PC-9 (cell line): ENCODE measurements at regions not wholly inside any gene's neighbourhood (a gene's known extent, or its start where the extent isn't known, plus 50 kb on each side); places are given as distances from the start of the nearest gene placed in this dataset.
A peak's percentile ranks its signal among the peaks of the same experiment; 100 is the strongest.

Experiments
- BruUV-seq: library from RNA; stranded (reverse); fragments of 400-500 nt; replicated peaks from 2 replicates; lab custom pipeline; 2021; lab: Mats Ljungman, UMichigan
- CTCF ChIA-PET: fragments of 300-600 bp; sonication (Branson Sonifier 250); formaldehyde crosslinking; loops from one replicate; lab custom pipeline; 2022; ENCODE audit warnings: antibody characterized with exemption; lab: Charles Lee
- POLR2A ChIA-PET: fragments of 300-600 bp; sonication (Branson Sonifier 250); formaldehyde crosslinking; loops from one replicate; lab custom pipeline; 2022; ENCODE audit warnings: antibody characterized with exemption; ENCODE audit not compliant: unreplicated experiment; lab: Charles Lee
- DNase-seq, 2 experiments: peaks; one replicate each; pipeline versions ENCODE4 v3.0.0 to v3.0.0-alpha.2; 2015 to 2022; ENCODE audit warnings: mixed read lengths in 1 of 2
- H2AFZ ChIP-seq: fragments of 200-600 bp; sonication (generic); 2 replicates; pipeline ENCODE4 v1.8.1; 2017; ENCODE audit warnings: antibody characterized with exemption
- H3F3A ChIP-seq: fragments of 200-600 bp; sonication (generic); 2 replicates; pipeline ENCODE4 v1.8.1; 2017; ENCODE audit warnings: antibody characterized with exemption, mild to moderate bottlenecking, low read depth; ENCODE audit not compliant: insufficient read depth
- H3K27ac ChIP-seq: fragments of 200-600 bp; sonication (generic); 2 replicates; pipeline ENCODE4 v1.6.1; 2016; ENCODE audit warnings: mixed run types
- H3K27me3 ChIP-seq: fragments of 200-600 bp; sonication (generic); 2 replicates; pipeline ENCODE4 v1.6.1; 2016; ENCODE audit warnings: low read depth, mixed run types; ENCODE audit not compliant: insufficient read depth
- H3K36me3 ChIP-seq: fragments of 200-600 bp; sonication (generic); 2 replicates; pipeline ENCODE4 v1.6.1; 2016; ENCODE audit warnings: low read depth, mixed run types
- H3K4me1 ChIP-seq: fragments of 200-600 bp; sonication (generic); replicated peaks from 2 replicates; pipeline ENCODE4 v1.6.1; 2016; ENCODE audit warnings: mixed run types; ENCODE audit not compliant: insufficient read depth
- H3K4me2 ChIP-seq: fragments of 200-600 bp; sonication (generic); 2 replicates; pipeline ENCODE4 v1.6.1; 2017; ENCODE audit warnings: mixed run types
- H3K4me3 ChIP-seq: fragments of 200-600 bp; sonication (generic); 2 replicates; pipeline ENCODE4 v1.6.1; 2016; ENCODE audit warnings: mixed run types
- H3K79me2 ChIP-seq: fragments of 200-600 bp; sonication (generic); 2 replicates; pipeline ENCODE4 v1.6.1; 2017; ENCODE audit warnings: low read depth, mixed run types
- H3K9me2 ChIP-seq: fragments of 200-600 bp; sonication (generic); 2 replicates; pipeline ENCODE4 v1.8.1; 2017; ENCODE audit warnings: mild to moderate bottlenecking; ENCODE audit not compliant: insufficient read depth
- H3K9me3 ChIP-seq: fragments of 200-600 bp; sonication (generic); 2 replicates; pipeline ENCODE4 v1.8.1; 2016; ENCODE audit warnings: low read depth; ENCODE audit not compliant: insufficient read depth
- H4K20me1 ChIP-seq: fragments of 200-600 bp; sonication (generic); 2 replicates; pipeline ENCODE4 v1.8.1; 2017; ENCODE audit not compliant: insufficient read depth
- EZH2 ChIP-seq: fragments of 200-600 bp; sonication (generic); IDR thresholded peaks from 2 replicates; pipeline ENCODE4 v1.8.0; 2017; ENCODE audit warnings: antibody characterized with exemption, low read depth
- intact Hi-C: fragments of 100-400 bp; cut with micrococcal nuclease; formaldehyde crosslinking; loops from one replicate; pipeline ENCODE4 v1.10.0; 2022; ENCODE audit not compliant: unreplicated experiment
- TF ChIP-seq, protein P1 (sequence below): fragments of 200-600 bp; sonication (generic); conservative IDR thresholded peaks from 2 replicates; pipeline ENCODE4 v1.6.1; 2017; ENCODE audit warnings: mixed run types, antibody characterized with exemption, mild to moderate bottlenecking, moderate library complexity

DNA sequence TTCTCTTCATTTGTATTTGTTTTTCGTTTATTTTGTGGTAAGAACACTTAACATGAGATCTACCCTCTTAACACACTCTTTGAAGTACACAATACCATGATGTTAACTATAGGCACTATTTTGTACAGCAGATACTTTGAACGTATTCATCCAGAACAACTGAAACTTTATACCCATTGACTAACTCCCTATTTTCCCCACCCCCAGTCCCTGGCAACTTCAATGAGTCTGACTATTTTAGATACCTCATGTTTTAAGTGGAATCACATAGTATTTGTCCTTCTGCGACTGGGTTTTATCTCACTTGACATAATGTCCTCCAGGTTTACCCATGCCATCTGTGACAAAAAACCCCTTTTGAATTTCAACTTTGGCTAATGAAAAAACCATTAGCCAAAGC lies 356.3 kb upstream of the CDH20 start:
- Histone ChIP-seq H3K9me2 (no peaks in the 10 kb centered on the region), H2AFZ (no peak overlapping the region), H3K4me2 (no peak overlapping the region), H3K79me2 (no peaks in the 10 kb centered on the region), H3K4me1 (no peaks in the 10 kb centered on the region), H3K27ac (no peak overlapping the region), H4K20me1 (no peaks in the 10 kb centered on the region), H3K9me3 (no peaks in the 10 kb centered on the region), H3F3A (no peaks in the 10 kb centered on the region), H3K4me3 (no peak overlapping the region), H3K27me3 (no peaks in the 10 kb centered on the region), H3K36me3 (no peaks in the 10 kb centered on the region)
- no peak for DNase-seq
- TF ChIP-seq, protein P1, sequence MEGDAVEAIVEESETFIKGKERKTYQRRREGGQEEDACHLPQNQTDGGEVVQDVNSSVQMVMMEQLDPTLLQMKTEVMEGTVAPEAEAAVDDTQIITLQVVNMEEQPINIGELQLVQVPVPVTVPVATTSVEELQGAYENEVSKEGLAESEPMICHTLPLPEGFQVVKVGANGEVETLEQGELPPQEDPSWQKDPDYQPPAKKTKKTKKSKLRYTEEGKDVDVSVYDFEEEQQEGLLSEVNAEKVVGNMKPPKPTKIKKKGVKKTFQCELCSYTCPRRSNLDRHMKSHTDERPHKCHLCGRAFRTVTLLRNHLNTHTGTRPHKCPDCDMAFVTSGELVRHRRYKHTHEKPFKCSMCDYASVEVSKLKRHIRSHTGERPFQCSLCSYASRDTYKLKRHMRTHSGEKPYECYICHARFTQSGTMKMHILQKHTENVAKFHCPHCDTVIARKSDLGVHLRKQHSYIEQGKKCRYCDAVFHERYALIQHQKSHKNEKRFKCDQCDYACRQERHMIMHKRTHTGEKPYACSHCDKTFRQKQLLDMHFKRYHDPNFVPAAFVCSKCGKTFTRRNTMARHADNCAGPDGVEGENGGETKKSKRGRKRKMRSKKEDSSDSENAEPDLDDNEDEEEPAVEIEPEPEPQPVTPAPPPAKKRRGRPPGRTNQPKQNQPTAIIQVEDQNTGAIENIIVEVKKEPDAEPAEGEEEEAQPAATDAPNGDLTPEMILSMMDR = no peak
- TF ChIP-seq EZH2 = no peak
- POLR2A ChIA-PET = no interaction called here
- BruUV-seq = no TSS peak
- CTCF ChIA-PET = no interaction called here
- intact Hi-C loops = no loop called here

DNA sequence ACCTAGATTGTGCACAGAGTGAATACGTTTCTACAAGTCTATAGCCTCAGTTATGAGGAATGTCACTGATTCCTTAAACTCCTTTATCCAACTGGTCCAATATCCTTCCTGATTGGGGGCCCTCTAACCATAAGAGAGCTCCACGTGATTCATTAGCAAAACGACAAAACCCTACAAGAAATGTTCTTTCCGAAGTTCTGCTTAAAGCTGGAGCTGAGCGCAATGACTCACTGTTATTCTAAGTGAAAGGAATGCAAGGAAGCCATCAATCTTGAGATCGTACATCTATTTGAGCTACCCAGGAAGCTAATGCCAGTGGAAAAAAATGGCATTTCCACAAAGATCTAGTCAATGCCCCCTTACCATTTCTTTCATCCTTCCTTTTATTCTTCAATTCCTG lies 354.9 kb upstream of the CDH20 start:
- POLR2A ChIA-PET = interaction anchor here (0.7 kb wide), 1 partner anchor 117 kb away, joined by 4 read pairs; no protein-coding TSS in a partner anchor
- TF ChIP-seq, protein P1 = no peak
- no peak for TF ChIP-seq EZH2
- CTCF ChIA-PET = no interaction called here
- Histone ChIP-seq H3K79me2 (no peaks in the 10 kb centered on the region), H3K27ac (no peak overlapping the region), H3F3A (no peaks in the 10 kb centered on the region), H3K27me3 (no peaks in the 10 kb centered on the region), H3K36me3 (no peaks in the 10 kb centered on the region), H4K20me1 (no peaks in the 10 kb centered on the region), H3K9me2 (no peaks in the 10 kb centered on the region), H3K4me1 (no peaks in the 10 kb centered on the region), H3K9me3 (no peaks in the 10 kb centered on the region), H3K4me3 (no peak overlapping the region), H2AFZ (peak overlapping the region; percentile 68; the same call in 1 of the 2 replicates), H3K4me2 (no peak overlapping the region)
- peak in 1 of 2 experiments; percentile 1 for DNase-seq
- BruUV-seq = no TSS peak
- intact Hi-C loops = no loop called here

DNA sequence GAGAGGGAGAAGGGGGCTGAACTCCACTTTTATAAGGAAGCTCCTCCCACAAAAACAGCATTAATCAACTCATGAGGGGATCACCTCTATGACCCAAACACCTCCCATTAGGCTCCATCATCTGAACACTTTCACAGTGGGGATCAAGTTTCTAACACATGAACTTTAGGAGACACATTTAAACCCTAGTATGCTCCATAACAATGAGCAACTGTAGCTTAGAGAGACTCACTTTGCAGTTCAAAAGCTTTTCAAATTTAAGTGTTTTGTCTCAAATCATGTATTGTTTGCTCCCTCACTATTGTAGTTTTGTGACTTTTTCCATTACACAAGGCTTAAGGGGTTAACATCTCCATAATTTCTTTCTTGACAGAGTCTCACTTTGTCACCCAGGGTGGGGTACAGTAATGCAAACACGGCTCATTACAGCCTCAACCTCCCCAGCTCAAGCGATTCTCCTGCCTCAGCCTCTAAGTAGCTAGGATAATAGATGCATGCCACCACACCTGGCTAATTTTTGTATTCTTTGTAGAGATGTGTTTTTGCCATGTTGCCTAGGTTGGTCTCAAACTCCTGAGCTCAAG lies 352.7 kb upstream of the CDH20 start:
- DNase-seq = no peak
- Histone ChIP-seq H2AFZ (no peak overlapping the region), H4K20me1 (no peaks in the 10 kb centered on the region), H3F3A (no peaks in the 10 kb centered on the region), H3K4me3 (no peak overlapping the region), H3K9me3 (no peaks in the 10 kb centered on the region), H3K27me3 (no peaks in the 10 kb centered on the region), H3K36me3 (no peaks in the 10 kb centered on the region), H3K27ac (no peak overlapping the region), H3K79me2 (no peaks in the 10 kb centered on the region), H3K4me1 (no peaks in the 10 kb centered on the region), H3K4me2 (no peak overlapping the region), H3K9me2 (no peaks in the 10 kb centered on the region)
- POLR2A ChIA-PET = no interaction called here
- CTCF ChIA-PET = no interaction called here
- no TSS peak for BruUV-seq
- intact Hi-C loops = no loop called here
- TF ChIP-seq EZH2 = no peak
- TF ChIP-seq, protein P1 = no peak
